ENCODE measurements at regions not wholly inside any gene's neighbourhood (a gene's known extent, or its start where the extent isn't known, plus 50 kb on each side); places are given as distances from the start of the nearest gene placed in this dataset.

DNA sequence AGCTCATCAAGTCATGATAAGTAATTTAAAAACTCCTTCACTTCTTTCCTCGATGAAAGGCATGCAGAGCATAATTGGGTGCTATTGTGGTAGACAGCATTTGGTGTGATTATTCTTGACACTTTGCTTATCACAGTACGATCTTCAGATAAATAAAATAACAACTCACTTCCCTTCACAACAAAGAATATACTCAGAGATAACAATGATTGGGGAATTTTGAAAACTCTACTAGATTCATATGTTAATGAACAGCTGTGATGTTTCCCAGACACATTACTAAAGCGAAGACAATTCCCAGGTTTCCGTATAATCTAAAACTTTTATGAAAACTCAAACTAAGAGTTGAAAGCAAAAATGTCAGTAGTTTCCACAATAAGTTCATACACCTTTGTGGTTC is 670.6 kb upstream of the EPHA7 start:
- in situ Hi-C loops (cut with HindIII; ENCODE audit: low pct_unique_long_range_greater_than_20kb, low sequenced_read_pairs): no loop called here
- DNase-seq (ENCODE audit: low read depth, low spot score): no peak

DNA sequence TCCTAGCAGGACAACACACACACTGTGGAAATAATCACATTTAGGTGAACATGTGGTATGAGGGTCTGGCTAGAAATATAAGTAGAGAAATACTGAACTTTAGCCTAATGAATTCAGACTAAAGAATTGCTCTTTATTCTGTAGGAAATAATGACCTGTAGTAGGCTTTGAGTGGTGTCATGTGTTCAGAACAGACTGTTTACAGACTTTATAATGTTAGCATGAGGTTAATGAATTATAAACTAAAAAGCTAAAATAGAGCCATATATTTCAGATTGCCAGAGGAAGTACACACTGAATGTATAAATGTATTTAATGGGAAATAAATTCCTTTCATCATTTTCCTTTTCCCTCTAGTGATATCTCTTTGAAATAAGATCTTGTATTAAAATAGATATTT is 669.5 kb upstream of the EPHA7 start:
- in situ Hi-C loops (cut with HindIII; ENCODE audit: low pct_unique_long_range_greater_than_20kb, low sequenced_read_pairs): no loop called here

DNA sequence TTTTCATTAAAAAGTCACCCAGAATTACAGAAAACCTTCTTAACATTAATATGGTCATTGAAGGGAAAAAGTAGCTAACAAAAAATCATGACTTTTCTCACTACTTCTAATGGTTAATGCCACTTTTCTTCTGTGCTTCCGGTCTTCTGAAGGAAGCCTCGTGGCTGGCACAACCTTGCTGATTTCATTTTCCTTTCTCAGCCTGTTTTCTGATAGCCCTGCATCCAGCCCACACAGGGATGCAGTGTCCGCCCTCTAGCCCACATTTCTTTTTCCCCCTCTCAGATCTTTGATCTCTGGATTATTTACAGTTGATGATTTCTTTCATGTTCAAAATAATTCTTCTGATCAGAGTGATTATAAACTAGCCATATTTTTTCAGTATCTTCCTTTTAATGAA is 655.4 kb upstream of the EPHA7 start:
- in situ Hi-C loops (cut with HindIII; ENCODE audit: low pct_unique_long_range_greater_than_20kb, low sequenced_read_pairs): no loop called here
- peak; percentile 3 for DNase-seq (ENCODE audit: low read depth, low spot score)

More for the DNA sequence above, 669.5 kb upstream of the EPHA7 start:
- DNase-seq (ENCODE audit: low read depth, low spot score): no peak

DNA sequence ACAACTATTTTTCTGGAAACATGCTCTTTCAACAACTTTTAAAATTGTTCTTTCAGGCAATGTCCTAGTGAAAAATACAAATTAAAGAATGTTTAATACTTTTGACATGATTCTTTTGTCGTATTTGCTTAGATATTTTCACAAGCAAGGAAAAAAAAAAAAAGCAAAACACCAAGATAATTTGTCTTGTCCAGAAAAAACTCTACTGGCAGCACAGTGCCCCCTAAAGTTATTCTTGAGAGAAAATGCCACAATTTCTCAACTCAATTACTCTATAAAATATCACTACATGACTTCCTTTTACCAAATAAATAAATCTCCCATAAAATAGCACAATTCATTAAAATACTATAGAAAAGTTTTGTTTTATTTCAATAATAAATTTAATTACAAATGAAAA is 652.5 kb upstream of the EPHA7 start:
- peak; percentile 43 for DNase-seq (ENCODE audit: low read depth, low spot score)
- in situ Hi-C loops (cut with HindIII; ENCODE audit: low pct_unique_long_range_greater_than_20kb, low sequenced_read_pairs): no loop called here

DNA sequence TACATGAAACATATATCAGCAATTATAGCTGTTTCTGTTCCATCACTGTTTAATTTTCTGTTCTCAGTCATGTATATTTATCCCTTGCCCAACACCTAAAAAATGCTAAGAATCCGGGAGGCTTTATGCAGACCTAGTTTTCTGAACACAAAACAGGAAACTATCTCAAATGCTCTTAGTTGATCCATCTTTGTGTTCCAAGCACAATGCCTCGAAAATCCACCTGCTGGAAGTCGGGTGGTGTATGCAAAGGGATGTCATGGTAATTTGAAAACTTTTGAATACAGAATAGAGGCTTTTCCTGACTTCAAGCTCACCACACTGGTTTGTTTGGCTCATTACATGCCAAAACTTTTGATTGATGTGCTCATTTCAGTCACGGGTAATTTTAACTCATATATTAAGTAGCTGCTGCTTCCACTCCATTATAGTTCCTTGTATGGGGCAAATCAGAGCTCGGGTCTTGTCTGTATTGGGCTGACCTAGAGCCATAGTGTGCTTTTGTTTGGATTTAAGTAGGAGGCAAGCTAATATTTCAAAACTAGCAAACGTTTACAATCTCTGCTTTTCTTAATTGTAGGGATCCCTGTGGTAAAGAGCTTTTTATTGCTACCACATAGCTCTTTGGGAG is 646.5 kb upstream of the EPHA7 start:
- in situ Hi-C loops (cut with HindIII; ENCODE audit: low pct_unique_long_range_greater_than_20kb, low sequenced_read_pairs): no loop called here

DNA sequence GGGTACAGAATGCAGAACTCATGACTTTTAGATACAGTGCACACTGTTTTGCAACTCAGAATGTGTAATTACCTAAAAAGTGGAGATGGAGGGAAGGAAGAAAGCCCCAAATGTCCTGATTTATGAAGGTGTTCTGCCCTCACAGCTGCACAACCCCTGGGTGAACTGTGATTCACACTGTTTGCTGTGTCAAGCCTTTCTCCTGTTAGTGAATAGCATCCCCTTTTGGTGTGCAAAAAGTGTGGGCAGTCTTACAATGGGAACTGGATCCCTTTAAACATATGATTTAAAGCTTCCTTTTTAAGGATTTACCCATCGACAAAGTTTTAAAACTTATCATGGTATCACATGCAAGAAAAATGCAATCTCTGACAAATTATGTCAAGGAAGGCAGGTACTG is 633.4 kb upstream of the EPHA7 start:
- DNase-seq (ENCODE audit: low read depth, low spot score): peak; percentile 44
- in situ Hi-C loops (cut with HindIII; ENCODE audit: low pct_unique_long_range_greater_than_20kb, low sequenced_read_pairs): no loop called here

More for the DNA sequence above, 646.5 kb upstream of the EPHA7 start:
- no peak for DNase-seq (ENCODE audit: low read depth, low spot score)

DNA sequence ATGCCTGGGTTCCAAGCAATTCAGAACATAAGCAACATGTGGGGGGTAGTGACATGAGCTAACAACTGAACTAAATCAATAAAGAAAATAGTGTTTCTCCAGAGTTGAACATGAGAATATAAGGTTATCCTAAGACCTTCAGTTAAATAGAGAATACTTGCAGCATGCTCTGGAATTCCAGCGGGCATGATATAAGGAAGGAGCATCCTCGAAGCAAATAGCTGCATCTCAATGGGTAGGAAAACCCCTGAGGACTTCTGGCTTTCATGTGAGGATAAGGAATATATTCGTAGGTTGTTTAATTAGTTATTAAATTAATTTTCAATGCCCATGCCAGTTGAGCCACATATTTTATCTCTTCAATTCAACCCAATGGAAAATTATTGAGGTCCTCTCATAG is 631.2 kb upstream of the EPHA7 start:
- in situ Hi-C loops (cut with HindIII; ENCODE audit: low pct_unique_long_range_greater_than_20kb, low sequenced_read_pairs): no loop called here
- no peak for DNase-seq (ENCODE audit: low read depth, low spot score)

DNA sequence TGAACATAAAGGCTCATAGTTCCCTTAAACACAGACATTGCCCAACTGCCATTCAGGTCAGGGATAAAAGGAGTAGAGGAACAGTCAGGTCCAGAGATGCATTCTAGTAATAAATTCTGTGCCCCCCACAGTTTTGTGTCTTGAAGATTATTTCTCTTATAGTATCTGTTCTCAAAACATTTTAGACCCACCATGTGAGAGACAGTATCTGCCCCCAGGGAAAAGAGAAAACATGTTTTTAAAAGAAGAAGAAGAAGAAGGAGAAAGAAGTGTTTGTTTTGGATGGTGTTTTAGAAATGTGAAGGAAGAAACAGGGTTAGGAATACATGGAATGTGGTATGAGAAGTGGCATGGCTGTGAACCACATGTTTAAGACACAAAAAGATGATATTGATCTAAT is 629.6 kb upstream of the EPHA7 start:
- in situ Hi-C loops (cut with HindIII; ENCODE audit: low pct_unique_long_range_greater_than_20kb, low sequenced_read_pairs): no loop called here
- DNase-seq (ENCODE audit: low read depth, low spot score): peak; percentile 2

DNA sequence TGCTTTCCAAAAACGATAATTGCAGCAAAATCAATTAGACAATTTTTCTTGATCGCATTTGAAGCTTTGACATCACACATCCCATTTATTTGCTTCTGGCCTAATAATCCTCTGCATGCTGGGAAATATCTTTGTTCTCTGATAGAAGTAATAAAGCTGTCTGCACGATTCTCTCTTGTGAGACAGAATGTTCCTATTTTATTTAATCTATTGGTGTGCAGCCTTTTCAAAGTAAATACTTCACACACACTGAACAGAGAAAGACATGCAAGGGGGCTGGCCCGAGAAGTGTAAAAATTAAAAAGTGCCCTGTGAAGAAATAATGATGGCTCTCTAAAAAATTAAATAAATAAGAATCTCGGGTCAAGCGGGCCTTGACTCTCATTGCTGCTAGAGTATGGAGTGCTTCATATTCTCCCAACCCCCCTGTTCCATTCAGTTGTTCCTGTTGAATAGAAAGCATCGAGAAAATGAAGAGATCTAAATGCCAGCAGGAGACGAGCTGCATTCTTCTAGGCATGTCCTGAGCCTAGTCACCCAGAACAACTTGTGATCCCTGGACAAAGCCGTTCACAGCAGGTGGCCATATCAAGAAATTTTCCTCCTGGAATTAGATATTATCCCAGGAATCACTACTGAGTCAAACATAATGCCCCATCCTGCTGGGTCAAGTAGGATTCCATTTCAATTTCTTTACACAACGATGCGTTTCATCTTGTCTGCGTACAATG is 625.9 kb upstream of the EPHA7 start:
- DNase-seq (ENCODE audit: low read depth, low spot score): no peak

DNA sequence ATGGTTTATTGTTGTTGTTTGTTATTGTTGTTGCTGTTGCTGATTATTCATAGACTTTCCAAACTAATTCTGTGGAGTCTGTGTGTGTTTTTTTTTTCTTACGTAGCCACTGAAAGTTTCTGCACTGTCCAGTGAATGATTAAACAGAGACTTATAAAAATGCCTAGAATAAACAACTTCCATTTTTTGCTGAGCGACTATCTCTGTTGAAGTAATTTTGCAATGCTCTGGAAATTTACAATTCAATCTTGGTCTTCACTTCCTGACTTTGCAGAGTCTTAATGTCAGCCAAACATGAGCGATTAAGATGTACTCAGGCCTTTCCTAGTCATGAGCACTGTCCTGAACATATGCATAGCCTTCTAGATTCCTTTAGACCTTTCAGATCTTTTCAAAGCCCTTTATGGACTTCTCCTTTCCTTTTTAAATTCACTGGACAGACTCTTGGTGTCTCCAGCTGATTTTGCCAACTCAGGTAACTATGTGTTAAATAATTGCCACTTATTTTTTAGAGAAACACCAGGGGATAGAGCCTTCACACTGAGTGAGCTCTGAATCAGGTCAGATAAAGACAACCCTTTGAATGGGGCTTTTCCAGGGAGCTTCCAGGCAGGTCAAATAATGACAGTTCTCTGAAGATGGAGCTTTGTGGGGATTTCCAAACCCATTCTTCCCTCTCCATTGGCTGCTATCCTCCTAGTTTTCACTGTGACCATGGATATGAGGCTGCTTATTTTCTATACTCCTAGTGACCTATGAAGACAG is 622.8 kb upstream of the EPHA7 start:
- DNase-seq (ENCODE audit: low read depth, low spot score): no peak
- in situ Hi-C loops (cut with HindIII; ENCODE audit: low pct_unique_long_range_greater_than_20kb, low sequenced_read_pairs): no loop called here

More for the DNA sequence above, 625.9 kb upstream of the EPHA7 start:
- in situ Hi-C loops (cut with HindIII; ENCODE audit: low pct_unique_long_range_greater_than_20kb, low sequenced_read_pairs): no loop called here

DNA sequence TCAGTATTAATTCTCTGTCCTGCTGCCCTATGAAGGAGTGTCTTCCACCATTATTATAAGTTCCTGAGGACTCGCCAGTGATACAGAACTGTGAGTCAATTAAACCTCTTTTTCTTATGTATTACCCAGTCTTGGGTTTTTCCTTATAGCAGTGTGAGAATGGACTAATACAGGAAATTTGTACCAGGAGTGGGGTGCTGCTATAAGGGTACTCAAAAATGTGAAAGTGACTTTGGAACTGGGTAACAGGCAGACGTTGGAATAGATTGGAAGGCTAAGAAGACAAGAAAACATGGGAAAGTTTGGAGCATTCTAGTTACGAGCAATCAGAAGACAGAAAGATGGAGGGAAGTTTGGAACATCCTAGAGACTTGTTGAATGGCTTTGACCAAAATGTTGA is 616.7 kb upstream of the EPHA7 start:
- no peak for DNase-seq (ENCODE audit: low read depth, low spot score)
- in situ Hi-C loops (cut with HindIII; ENCODE audit: low pct_unique_long_range_greater_than_20kb, low sequenced_read_pairs): no loop called here

DNA sequence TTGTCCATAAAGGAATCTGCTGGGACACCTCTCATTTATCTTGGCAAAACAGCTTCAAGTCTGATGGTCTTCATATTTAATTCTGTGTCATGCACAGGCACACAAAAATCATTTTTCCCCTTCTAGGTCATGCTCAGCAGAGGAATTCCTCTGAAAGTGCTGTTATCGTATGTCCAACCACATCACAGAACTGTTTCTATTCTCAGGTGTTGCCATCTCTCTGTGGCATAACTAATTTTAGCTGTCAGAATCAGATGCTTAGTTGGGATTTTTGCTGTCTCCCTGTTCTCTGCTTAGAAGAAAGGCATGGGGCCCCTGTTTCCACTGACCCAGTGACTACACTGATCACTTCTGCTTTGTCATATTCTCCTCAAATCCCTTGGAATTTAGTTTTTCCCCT is 608.0 kb upstream of the EPHA7 start:
- in situ Hi-C loops (cut with HindIII; ENCODE audit: low pct_unique_long_range_greater_than_20kb, low sequenced_read_pairs): no loop called here
- DNase-seq (ENCODE audit: low read depth, low spot score): no peak

DNA sequence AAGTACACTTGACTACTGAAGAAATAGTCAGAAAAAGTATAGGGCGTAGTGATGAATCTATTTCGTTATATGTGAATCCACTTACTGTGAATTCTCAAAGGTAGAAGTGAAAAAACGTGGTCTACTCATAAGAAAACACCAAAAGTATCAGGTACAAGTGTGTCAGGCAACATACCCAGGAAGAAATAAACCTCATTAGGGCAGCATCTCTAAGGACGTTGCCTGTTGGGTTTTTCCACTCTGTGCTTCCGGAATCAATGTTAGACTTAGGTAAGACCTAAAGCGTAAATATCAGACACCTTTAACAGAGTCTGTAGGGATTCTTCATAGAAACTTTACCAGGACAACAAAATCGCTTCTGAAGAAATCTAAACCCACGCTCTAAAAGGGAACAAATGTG is 607.2 kb upstream of the EPHA7 start:
- DNase-seq (ENCODE audit: low read depth, low spot score): no peak
- in situ Hi-C loops (cut with HindIII; ENCODE audit: low pct_unique_long_range_greater_than_20kb, low sequenced_read_pairs): no loop called here

DNA sequence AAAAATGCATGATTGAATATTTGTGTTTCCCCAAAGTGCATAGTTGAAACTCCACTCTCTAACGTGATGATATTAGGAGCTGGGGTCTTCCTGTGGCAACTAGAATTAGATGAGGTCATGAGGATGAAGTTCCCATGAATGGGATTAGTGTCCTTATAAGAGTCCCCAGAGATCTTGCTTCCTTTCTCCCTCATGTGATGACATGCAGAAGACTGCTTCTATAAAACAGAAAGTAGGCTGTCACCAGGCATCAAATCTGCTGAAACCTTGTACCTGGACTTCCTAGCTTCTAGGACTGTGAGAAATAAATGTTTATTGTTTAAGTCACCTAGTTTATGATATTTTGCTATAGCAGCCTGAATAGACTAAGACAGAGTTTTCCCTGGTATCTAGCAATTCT is 586.5 kb upstream of the EPHA7 start:
- peak; percentile 84 for DNase-seq (ENCODE audit: low read depth, low spot score)

DNA sequence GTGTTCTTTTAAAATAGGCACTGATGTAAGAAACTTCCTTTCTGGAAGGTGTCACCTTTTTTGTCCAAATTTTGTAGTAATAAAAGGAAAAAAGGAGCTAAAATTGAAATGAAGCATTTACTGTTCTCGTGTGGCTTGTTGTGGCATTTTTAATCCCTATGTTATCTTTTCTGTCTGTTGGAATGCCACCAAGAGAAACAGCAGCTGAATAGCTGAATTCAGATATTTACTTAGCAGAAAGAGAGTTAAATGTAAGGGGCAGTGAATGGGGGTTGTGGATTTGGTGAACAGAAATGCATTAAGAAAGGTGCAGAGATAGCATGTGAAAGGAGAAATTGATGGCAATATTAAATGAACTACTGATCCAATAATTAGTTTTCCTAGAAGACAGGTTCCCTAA is 573.6 kb upstream of the EPHA7 start:
- DNase-seq (ENCODE audit: low read depth, low spot score): no peak
- in situ Hi-C loops (cut with HindIII; ENCODE audit: low pct_unique_long_range_greater_than_20kb, low sequenced_read_pairs): no loop called here

More for the DNA sequence above, 586.5 kb upstream of the EPHA7 start:
- in situ Hi-C loops (cut with HindIII; ENCODE audit: low pct_unique_long_range_greater_than_20kb, low sequenced_read_pairs): no loop called here

DNA sequence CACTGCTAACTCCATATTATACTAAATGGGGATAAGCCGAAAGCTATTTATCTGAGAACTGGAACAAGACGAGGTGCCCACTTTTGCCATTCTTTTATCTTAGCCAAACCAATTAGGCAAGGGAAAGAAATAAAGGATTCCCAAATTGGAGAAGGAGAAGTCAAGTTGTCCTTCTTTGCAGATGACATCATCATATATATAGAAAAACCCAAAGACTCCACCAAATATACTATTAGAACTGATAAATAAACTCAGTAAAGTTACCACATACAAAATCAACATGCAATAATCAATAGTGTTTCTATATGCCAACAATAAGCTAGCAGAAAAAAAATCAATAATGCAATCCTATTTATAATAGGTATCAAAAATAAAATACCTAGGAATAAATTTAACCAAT is 570.3 kb upstream of the EPHA7 start:
- no peak for DNase-seq (ENCODE audit: low read depth, low spot score)
- in situ Hi-C loops (cut with HindIII; ENCODE audit: low pct_unique_long_range_greater_than_20kb, low sequenced_read_pairs): no loop called here

DNA sequence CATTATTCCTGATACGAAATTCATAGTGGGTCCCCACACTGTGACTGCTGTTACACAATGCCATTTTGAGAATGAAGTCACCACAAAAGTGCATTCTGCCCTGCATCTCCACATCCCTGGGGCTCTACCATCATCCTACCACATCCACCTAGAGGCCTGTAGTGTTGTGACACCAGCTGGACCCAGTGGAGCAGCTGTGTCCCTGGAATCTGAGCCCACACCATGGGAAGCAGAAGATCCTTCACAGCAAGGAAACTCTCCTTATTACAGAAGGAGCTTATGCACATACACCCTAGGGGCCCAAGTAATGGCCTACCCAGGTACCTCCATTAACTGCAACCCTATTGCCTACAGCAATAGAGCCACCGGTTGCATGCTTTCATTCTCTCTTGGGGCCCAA is 566.6 kb upstream of the EPHA7 start:
- in situ Hi-C loops (cut with HindIII; ENCODE audit: low pct_unique_long_range_greater_than_20kb, low sequenced_read_pairs): no loop called here
- no peak for DNase-seq (ENCODE audit: low read depth, low spot score)

DNA sequence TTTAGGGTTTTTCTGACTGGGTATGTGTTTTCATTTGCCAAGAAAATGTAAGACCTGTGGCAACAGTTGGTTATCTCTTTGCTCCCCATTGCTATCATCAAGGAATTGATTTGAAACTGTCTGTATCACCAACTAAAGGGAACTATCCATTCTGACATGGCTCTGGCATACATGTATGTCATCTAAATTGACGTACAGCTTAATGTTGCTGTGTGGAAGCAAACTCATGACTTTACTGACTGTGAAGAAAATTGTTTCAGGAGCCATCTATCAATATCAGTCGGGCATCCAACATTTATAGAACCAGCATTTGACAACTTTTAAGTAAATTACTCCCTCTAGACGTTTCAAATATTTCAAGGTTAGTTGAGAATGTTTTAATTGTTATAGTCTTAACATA is 555.8 kb upstream of the EPHA7 start:
- in situ Hi-C loops (cut with HindIII; ENCODE audit: low pct_unique_long_range_greater_than_20kb, low sequenced_read_pairs): no loop called here
- no peak for DNase-seq (ENCODE audit: low read depth, low spot score)

DNA sequence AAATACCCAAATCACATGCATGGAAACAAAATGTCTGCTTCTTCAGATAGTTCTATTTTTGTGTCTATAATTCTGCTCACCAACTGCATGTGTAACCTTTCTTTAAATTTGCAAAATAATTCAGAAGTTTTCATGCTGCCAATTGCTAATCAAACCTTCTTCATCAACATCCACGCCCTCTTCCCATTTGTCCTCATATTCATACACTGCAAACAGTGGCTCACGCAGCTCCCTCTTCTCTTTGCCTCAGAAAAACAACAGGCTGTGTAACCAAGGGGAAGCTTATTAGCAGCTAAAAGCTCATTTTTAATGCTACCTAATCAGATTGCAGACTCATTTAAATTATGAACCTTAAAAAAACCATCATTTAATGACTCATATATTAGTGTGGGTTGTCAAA is 555.0 kb upstream of the EPHA7 start:
- DNase-seq (ENCODE audit: low read depth, low spot score): no peak
- in situ Hi-C loops (cut with HindIII; ENCODE audit: low pct_unique_long_range_greater_than_20kb, low sequenced_read_pairs): no loop called here
